RPMI7951 (cell line): ENCODE measurements at regions not wholly inside any gene's neighbourhood (a gene's known extent, or its start where the extent isn't known, plus 50 kb on each side); places are given as distances from the start of the nearest gene placed in this dataset.

Experiments used
- DNase-seq: peaks from one replicate; pipeline ENCODE4 v3.0.0-alpha.2; 2012; ENCODE audit warnings: low read depth

DNA sequence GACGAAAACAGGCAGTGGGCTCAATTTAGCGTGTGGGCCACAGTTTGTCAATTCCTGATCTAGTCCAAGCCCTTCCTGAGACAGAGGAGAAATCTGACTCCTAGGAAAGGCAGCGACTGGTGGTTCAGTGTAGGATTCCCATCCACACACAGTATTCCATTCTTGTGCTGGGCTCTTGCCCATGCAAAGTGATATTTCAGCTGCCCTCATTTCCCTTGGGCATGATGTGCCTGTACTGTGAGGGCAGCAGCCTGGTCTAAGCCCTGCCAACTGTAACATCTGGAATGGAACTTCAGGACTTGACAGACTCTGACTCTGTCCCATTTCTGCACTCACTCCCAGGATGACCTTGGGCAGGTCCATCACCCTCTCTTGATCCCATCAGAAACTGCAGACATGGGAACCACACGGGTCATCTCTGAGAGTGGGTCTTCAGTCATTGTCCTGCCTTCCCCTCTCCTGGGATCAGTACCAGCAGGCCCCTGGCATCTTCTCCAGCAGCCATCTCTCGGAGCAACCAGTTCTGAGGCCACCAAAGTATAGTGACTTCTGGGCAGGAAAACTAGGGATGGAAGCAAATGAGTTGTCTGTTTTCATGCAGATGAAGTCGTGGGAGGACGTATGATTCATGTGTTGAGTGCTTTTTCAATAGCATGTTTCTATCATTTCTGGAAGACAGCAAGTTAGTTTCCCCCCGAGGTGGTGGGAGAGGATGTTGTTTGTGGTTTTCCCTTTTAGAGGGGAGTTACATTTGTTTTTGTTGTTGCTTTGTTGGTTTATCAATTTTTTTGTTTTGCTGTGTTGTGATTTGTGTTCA, 54.2 kb upstream of the BCL2L14 start:
- DNase-seq: peak; percentile 76

DNA sequence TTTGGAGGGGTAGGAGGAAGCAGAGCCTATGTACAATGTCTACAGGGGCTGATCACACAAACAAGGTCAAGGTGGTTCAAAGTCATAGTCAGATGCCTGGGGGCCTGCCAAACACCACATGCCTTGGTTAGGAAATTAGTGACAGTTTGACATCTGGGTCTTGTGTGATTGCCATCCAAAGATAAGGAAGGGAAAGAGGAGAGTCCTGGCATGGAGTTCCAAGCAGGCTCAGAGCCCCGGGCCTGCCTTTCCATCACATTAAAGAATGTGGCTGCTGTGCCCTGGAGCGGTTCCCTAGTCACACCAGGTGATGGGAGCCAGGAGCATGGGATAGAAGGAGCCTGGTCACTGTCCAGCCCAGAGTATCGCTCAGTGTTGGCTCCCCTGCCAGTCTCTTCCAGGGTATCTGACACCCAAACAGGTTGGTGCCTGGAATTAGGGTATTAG, 53.6 kb upstream of the BCL2L14 start:
- DNase-seq: peak; percentile 96

DNA sequence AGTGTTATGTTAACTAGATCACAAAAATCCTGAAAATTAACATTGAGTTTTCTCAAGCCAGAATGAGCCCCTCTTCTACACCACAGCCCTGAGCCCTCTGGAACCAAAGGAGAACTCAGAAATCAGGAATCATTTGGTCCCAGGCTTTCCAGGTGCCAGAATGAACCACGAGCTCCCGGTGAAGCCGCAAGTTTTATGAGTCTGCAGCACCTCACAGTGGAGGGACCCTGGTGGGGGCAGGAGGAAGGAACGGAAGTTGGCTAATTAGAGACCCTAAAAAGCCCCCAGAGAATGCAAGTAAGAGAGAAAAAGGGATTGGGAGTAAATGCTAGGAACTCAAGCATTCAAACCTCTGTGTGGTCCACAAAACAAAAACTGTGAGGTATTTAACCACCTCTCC, 52.9 kb upstream of the BCL2L14 start:
- DNase-seq: peak; percentile 30

DNA sequence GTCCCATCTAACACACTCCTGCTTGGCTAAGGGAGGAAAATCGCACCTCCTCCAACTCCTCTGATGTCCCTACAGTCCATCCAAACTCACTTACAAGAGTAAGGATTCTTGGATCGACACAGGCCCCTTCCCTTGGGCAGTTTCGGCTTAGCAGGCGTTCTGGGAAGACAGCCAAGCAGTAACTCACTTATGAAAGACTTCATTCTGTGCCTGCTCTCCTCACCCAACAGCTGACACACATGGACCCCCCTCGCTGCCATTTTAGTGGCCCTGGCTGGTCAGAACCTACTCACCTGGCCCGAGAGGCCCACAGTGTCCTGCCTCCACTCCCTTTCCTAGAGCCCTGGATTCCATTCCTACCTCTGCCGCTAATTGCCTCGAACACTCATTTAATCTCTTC, 52.3 kb upstream of the BCL2L14 start:
- peak; percentile 86 for DNase-seq

DNA sequence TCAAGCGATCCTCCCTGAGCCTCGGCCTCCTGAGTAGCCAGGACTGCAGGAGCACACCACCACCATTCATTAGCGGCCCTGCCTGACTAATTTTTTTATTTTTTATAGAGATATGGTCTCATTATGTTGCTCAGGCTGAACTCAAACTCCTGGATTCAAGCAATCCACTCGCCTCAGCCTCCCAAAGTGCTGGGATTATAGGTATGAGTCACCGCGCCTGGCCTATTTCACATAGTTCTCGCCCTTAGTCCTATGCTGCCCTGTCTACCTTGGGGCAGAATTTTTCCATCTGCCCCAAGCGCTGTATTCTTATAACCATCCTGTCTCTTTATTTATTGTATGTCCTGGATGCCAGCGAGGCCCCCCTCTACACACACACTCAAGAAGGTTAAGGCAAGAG, 50.9 kb upstream of the BCL2L14 start:
- peak; percentile 57 for DNase-seq

DNA sequence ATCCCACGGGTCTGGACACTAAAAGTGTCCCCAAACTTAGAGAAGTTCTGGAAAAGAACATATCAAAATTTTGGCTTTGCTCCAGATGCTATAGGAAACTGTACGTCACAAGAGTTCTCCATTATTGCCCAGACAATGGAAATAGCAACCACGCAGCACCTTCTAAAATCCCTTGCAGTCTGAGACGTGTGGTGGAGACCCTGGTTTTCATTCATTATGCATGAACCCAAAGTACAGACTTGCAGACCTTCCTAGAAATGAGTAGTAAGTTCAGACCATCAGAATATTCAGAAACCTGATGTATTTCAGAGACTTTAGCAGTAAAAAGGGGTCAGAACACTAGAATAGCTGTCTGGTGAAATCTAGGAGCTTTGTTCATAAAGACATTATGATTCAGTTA, 50.0 kb upstream of the BCL2L14 start:
- no peak for DNase-seq
